Liver (tissue), 3 donors: ENCODE measurements at regions not wholly inside any gene's neighbourhood (a gene's known extent, or its start where the extent isn't known, plus 50 kb on each side); places are given as distances from the start of the nearest gene placed in this dataset.

Experiments
- GABPA ChIP-seq, 2 donors: IDR thresholded peaks in 1 of 2; conservative IDR thresholded peaks in 1 of 2; 2 replicates each; pipeline ENCODE4 v1.6.1; 2016; ENCODE audit warnings: antibody characterized with exemption in 2 of 2, mild to moderate bottlenecking in 1 of 2, moderate library complexity in 1 of 2
- HNF4G ChIP-seq: IDR thresholded peaks from 2 replicates; pipeline ENCODE4 v1.6.1; 2016; ENCODE audit warnings: antibody characterized with exemption
- RXRA ChIP-seq, 2 donors: IDR thresholded peaks; 2 replicates each; pipeline ENCODE4 v1.6.1; 2017 to 2018; ENCODE audit warnings: antibody characterized with exemption in 2 of 2, mild to moderate bottlenecking in 1 of 2
- TF ChIP-seq, protein P1 (sequence below): fragments of 150-350 bp; IDR thresholded peaks from 2 replicates; pipeline ENCODE4 v1.5.1; 2017; ENCODE audit warnings: improper control_type of control experiment, low read depth, low read length; ENCODE audit not compliant: missing input control
- donor health status: healthy.
- donor health status: healthy.

- TF ChIP-seq HNF4G = no peak
- TF ChIP-seq RXRA (IDR thresholded peaks at IDR 0.05) = no peak
- TF ChIP-seq GABPA (IDR thresholded peaks at IDR 0.05 in 1 of 2, conservative IDR thresholded peaks at IDR 0.05 in 1 of 2) = no peak
- TF ChIP-seq, protein P1, sequence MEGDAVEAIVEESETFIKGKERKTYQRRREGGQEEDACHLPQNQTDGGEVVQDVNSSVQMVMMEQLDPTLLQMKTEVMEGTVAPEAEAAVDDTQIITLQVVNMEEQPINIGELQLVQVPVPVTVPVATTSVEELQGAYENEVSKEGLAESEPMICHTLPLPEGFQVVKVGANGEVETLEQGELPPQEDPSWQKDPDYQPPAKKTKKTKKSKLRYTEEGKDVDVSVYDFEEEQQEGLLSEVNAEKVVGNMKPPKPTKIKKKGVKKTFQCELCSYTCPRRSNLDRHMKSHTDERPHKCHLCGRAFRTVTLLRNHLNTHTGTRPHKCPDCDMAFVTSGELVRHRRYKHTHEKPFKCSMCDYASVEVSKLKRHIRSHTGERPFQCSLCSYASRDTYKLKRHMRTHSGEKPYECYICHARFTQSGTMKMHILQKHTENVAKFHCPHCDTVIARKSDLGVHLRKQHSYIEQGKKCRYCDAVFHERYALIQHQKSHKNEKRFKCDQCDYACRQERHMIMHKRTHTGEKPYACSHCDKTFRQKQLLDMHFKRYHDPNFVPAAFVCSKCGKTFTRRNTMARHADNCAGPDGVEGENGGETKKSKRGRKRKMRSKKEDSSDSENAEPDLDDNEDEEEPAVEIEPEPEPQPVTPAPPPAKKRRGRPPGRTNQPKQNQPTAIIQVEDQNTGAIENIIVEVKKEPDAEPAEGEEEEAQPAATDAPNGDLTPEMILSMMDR = no peak
Observed at GRCh38 chr2:150027164-150027563, 439.6 kb upstream of the MMADHC start.
